NB4 (cell line): ENCODE measurements at regions not wholly inside any gene's neighbourhood (a gene's known extent, or its start where the extent isn't known, plus 50 kb on each side); places are given as distances from the start of the nearest gene placed in this dataset.

Experiments used
- CTCF ChIP-seq: IDR thresholded peaks from one replicate; pipeline ENCODE4 v1.5.1; 2012; ENCODE audit warnings: low read depth, low read length
- MAX ChIP-seq: IDR thresholded peaks from 2 replicates; pipeline ENCODE4 v1.6.1; 2011; ENCODE audit warnings: low read depth, low read length
- MYC ChIP-seq: IDR thresholded peaks from 2 replicates; pipeline ENCODE4 v1.6.1; 2011; ENCODE audit warnings: low read depth, low read length
- POLR2A ChIP-seq: IDR thresholded peaks from 2 replicates; pipeline ENCODE4 v1.6.1; 2011; ENCODE audit warnings: mild to moderate bottlenecking; ENCODE audit not compliant: insufficient read length; ENCODE audit errors: extremely low read depth

GRCh38 chr11:130776061-130776419 lies 140.2 kb downstream of the SNX19 start:
- TF ChIP-seq CTCF (no peak), POLR2A (no peak), MYC (no peak), MAX (no peak)
